CD4-positive, alpha-beta memory T cell (primary cell): ENCODE measurements at regions not wholly inside any gene's neighbourhood (a gene's known extent, or its start where the extent isn't known, plus 50 kb on each side); places are given as distances from the start of the nearest gene placed in this dataset.

Source experiments
- CTCF ChIA-PET: fragments of 350-600 bp; sonication (Branson Sonifier 250); formaldehyde crosslinking; loops from one replicate; lab custom pipeline; 2021; ENCODE audit warnings: inconsistent platforms; ENCODE audit not compliant: partially characterized antibody; lab: Charles Lee
- POLR2A ChIA-PET: fragments of 350-600 bp; sonication (Branson Sonifier 250); formaldehyde crosslinking; loops from one replicate; lab custom pipeline; 2021; ENCODE audit not compliant: partially characterized antibody; lab: Charles Lee
- DNase-seq, 5 donors: peaks; one replicate each; pipeline versions ENCODE4 v3.0.0 to v3.0.0-alpha.2; 2020 to 2022; ENCODE audit warnings: mixed read lengths in 1 of 5
- H3K27ac ChIP-seq: one replicate; pipeline ENCODE4 v1.7.0; 2013; ENCODE audit warnings: low read depth, low read length
- H3K27me3 ChIP-seq: 2 replicates; pipeline ENCODE4 v1.7.0; 2013; ENCODE audit warnings: mild to moderate bottlenecking, low read length, moderate library complexity; ENCODE audit not compliant: insufficient read depth
- H3K36me3 ChIP-seq: 2 replicates; pipeline ENCODE4 v1.7.0; 2013; ENCODE audit warnings: mild to moderate bottlenecking, low read length, moderate library complexity; ENCODE audit not compliant: insufficient read depth
- H3K4me1 ChIP-seq: 2 replicates; pipeline ENCODE4 v1.7.0; 2013; ENCODE audit warnings: mild to moderate bottlenecking, low read length, moderate library complexity; ENCODE audit not compliant: insufficient read depth
- H3K4me3 ChIP-seq, 2 donors: one replicate each; pipeline ENCODE4 v1.7.0; 2013; ENCODE audit warnings: low read length in 2 of 2, mild to moderate bottlenecking in 1 of 2
- H3K9me3 ChIP-seq, 2 donors: one replicate each; pipeline ENCODE4 v1.7.0; 2013; ENCODE audit warnings: low read length in 2 of 2, control low read depth in 1 of 2; ENCODE audit not compliant: control insufficient read depth in 1 of 2
- H3K27ac Mint-ChIP-seq, 7 donors: one replicate each; pipeline ENCODE4 v1.8.0; 2020 to 2021; ENCODE audit warnings: mixed read lengths in 7 of 7, mild to moderate bottlenecking in 6 of 7, inconsistent platforms in 3 of 7, moderate library complexity in 3 of 7
- H3K27me3 Mint-ChIP-seq, 2 donors: one replicate each; pipeline ENCODE4 v1.8.0; 2020 to 2021; ENCODE audit warnings: mixed read lengths in 2 of 2
- H3K36me3 Mint-ChIP-seq, 2 donors: one replicate each; pipeline ENCODE4 v1.8.0; 2020 to 2021; ENCODE audit warnings: mixed read lengths in 2 of 2, inconsistent platforms in 1 of 2, mild to moderate bottlenecking in 1 of 2
- H3K4me1 Mint-ChIP-seq, 4 donors: one replicate each; pipeline ENCODE4 v1.8.0; 2020 to 2021; ENCODE audit warnings: mixed read lengths in 4 of 4, mild to moderate bottlenecking in 1 of 4
- H3K4me3 Mint-ChIP-seq, 8 donors: one replicate each; pipeline ENCODE4 v1.8.0; 2020 to 2021; ENCODE audit warnings: mixed read lengths in 8 of 8, mild to moderate bottlenecking in 7 of 8, moderate library complexity in 6 of 8, inconsistent platforms in 3 of 8
- H3K9me3 Mint-ChIP-seq, 8 donors: one replicate each; pipeline ENCODE4 v1.8.0; 2020 to 2021; ENCODE audit warnings: mixed read lengths in 8 of 8, mild to moderate bottlenecking in 5 of 8, inconsistent platforms in 3 of 8, moderate library complexity in 1 of 8
- intact Hi-C: fragments of 100-400 bp; cut with micrococcal nuclease; formaldehyde crosslinking; loops from one replicate; pipeline ENCODE4 v1.15.1; 2023

DNA sequence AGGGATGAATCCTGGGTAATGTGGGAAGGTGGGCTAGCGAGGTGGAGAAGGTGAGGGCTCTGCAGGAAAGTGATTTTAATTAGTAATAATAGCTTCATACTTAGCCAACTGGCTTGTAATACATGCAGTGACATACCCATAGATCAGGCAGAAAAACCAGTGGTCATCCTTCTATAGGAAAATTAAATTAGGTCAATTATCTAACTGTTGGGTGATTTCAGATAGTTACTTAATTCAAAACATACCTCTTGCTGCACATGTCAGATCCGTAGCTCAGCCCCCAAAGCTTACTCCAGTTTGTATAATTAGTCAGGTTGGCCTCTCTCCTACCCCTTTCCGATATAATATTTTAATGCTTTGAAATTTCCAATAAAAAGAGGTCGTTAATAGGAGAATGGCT lies 137.0 kb downstream of the TMEM114 start:
- H3K4me3 Mint-ChIP-seq: no peak overlapping the region
- H3K9me3 ChIP-seq: no peaks in the 10 kb centered on the region
- H3K27ac Mint-ChIP-seq: no peak overlapping the region
- H3K27me3 Mint-ChIP-seq: no peaks in the 10 kb centered on the region
- H3K27ac ChIP-seq: no peak overlapping the region
- no peaks in the 10 kb centered on the region for H3K4me1 Mint-ChIP-seq
- H3K4me3 ChIP-seq: no peak overlapping the region
- CTCF ChIA-PET: no interaction called here
- peaks cover 0 to 10% (median 3%) of the 10 kb centered on the region in 8 donors for H3K9me3 Mint-ChIP-seq
- intact Hi-C loops: no loop called here
- H3K36me3 Mint-ChIP-seq: no peaks in the 10 kb centered on the region
- POLR2A ChIA-PET: no interaction called here
- DNase-seq: no peak
- no peaks in the 10 kb centered on the region for H3K27me3 ChIP-seq
- no peaks in the 10 kb centered on the region for H3K4me1 ChIP-seq
- no peaks in the 10 kb centered on the region for H3K36me3 ChIP-seq

DNA sequence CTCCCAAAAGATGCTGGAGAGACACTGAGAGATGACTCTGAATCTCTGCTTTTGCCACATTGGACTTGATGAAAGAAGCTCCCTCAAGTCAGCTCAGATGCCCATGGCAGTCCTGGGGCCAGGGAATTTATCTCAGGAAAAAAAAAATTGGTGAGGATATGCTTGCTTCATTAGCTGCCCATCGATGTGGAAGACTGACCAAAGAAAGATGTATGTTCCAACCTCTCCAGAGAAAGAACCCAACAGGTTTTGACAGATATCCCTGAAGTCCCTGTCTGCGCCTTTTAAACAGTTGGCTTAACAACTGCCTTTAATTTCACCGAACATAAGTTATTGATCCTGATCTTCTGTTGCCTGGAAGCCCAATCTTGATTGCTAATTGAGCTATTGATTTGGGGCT lies 137.4 kb downstream of the TMEM114 start:
- H3K36me3 ChIP-seq: no peaks in the 10 kb centered on the region
- DNase-seq: no peak
- H3K9me3 ChIP-seq: no peaks in the 10 kb centered on the region
- H3K27ac ChIP-seq: no peak overlapping the region
- no peak overlapping the region for H3K4me3 Mint-ChIP-seq
- no peaks in the 10 kb centered on the region for H3K4me1 Mint-ChIP-seq
- intact Hi-C loops: no loop called here
- H3K4me1 ChIP-seq: no peaks in the 10 kb centered on the region
- CTCF ChIA-PET: no interaction called here
- no peaks in the 10 kb centered on the region for H3K36me3 Mint-ChIP-seq
- no peaks in the 10 kb centered on the region for H3K27me3 Mint-ChIP-seq
- no peak overlapping the region for H3K4me3 ChIP-seq
- POLR2A ChIA-PET: no interaction called here
- H3K27me3 ChIP-seq: no peaks in the 10 kb centered on the region
- H3K9me3 Mint-ChIP-seq: peaks cover 0 to 10% (median 3%) of the 10 kb centered on the region in 8 donors
- no peak overlapping the region for H3K27ac Mint-ChIP-seq

DNA sequence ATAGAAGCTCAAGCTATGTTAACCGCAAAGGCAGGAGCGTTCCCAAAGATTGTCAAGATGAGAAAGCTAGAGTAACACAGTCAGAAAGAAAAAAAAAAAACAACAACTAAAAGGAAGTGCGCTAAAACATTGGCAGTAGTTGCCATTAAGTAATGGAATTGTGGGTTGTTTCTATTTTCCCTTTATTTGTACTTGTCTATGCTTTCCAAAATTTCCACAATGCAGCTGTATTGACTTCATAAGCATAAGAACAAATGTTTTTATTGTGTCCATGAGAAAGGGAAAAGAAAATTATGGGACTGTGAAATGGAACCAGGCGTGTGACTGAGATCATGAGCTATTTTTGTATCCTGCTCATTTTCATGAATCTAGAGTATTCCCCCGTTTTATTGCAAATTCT lies 153.4 kb downstream of the TMEM114 start:
- Histone ChIP-seq H3K4me3 (no peak overlapping the region), H3K9me3 (no peaks in the 10 kb centered on the region), H3K36me3 (no peaks in the 10 kb centered on the region), H3K27ac (no peak overlapping the region), H3K27me3 (no peaks in the 10 kb centered on the region), H3K4me1 (no peaks in the 10 kb centered on the region)
- Mint-ChIP-seq H3K4me3 (no peak overlapping the region), H3K4me1 (no peaks in the 10 kb centered on the region), H3K27me3 (peaks cover 0 to 2% of the 10 kb centered on the region in 2 donors), H3K9me3 (peaks cover 0 to 7% (median 4%) of the 10 kb centered on the region in 8 donors), H3K27ac (no peak overlapping the region), H3K36me3 (no peaks in the 10 kb centered on the region)
- ChIA-PET CTCF (no interaction called here), POLR2A (no interaction called here)
- intact Hi-C loops: no loop called here
- DNase-seq: no peak

DNA sequence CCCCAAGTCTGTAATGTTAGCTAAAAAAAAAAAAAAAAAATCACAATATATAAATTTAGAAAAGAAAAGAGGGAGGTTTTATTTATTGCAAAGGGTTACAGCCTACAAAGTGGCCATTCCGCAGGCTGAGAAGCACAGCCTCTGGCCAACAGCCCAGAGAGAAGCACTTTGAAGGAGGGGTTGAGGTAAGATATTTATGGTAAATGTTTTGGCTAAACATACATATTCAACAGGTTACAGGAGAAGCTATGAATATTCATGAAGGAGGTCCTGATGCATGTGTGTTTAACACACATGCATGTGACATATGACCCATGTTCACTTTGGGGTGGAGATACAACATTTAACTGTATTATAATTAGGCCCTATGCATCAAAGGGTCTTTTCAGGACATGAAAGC lies 158.5 kb downstream of the TMEM114 start:
- Mint-ChIP-seq H3K4me3 (no peak overlapping the region), H3K27ac (no peak overlapping the region)
- POLR2A ChIA-PET: no interaction called here

DNA sequence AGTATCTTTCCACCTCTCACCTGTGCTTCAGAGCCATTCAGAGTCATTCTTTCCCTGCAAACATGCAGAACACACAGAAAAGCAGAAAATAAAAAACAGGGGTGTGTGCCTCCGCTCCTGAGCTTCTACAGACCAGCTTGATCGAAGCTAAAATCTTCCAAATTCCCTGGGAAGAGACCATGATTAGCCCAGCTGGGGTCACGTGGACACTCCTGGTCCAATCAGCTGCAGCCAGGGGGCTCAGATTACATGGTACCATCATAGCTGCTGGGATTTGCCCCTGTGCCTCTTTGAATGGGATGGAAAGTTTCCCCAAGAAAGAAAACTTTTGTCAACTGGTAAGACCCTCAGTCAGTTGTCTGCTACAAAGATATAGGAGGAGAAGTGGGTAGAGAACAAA lies 159.9 kb downstream of the TMEM114 start:
- no peaks in the 10 kb centered on the region for H3K4me1 Mint-ChIP-seq
- no peaks in the 10 kb centered on the region for H3K27me3 ChIP-seq

More for the DNA sequence above, 158.5 kb downstream of the TMEM114 start:
- no peak overlapping the region for H3K4me3 ChIP-seq
- no peak overlapping the region for H3K27ac ChIP-seq
- Mint-ChIP-seq H3K36me3 (no peaks in the 10 kb centered on the region), H3K27me3 (no peaks in the 10 kb centered on the region), H3K4me1 (no peaks in the 10 kb centered on the region), H3K9me3 (peaks cover 0 to 11% (median 3%) of the 10 kb centered on the region in 8 donors)
- no peaks in the 10 kb centered on the region for H3K9me3 ChIP-seq
- CTCF ChIA-PET: no interaction called here
- no peaks in the 10 kb centered on the region for H3K27me3 ChIP-seq
- no peak for DNase-seq
- no peaks in the 10 kb centered on the region for H3K4me1 ChIP-seq
- no peaks in the 10 kb centered on the region for H3K36me3 ChIP-seq
- intact Hi-C loops: no loop called here

DNA sequence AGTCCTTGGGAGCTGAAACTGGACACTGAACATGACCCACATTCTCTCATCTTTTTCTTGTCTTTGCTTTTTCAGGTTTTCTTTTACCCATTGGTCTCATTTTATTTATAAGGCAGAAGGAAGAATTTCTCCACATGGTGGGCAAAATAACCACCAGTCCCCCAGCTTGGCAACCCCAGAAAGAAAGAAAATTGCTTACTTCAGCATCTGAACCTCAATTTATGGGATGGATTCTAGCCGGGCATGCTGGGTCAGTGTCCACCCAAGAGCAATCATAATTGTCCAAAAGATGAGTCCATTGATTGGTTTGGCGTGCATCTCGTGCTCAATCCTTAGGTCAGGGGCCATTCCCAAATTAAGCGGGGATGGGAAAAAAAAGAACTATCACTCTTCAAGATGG lies 163.7 kb downstream of the TMEM114 start:
- Histone ChIP-seq H3K36me3 (no peaks in the 10 kb centered on the region), H3K27me3 (no peaks in the 10 kb centered on the region), H3K9me3 (no peaks in the 10 kb centered on the region), H3K4me3 (no peak overlapping the region), H3K27ac (no peak overlapping the region), H3K4me1 (no peaks in the 10 kb centered on the region)
- H3K9me3 Mint-ChIP-seq: peaks cover 0 to 17% (median 5%) of the 10 kb centered on the region in 8 donors
- intact Hi-C loops: no loop called here
- H3K4me3 Mint-ChIP-seq: no peak overlapping the region
- no peaks in the 10 kb centered on the region for H3K36me3 Mint-ChIP-seq
- no peaks in the 10 kb centered on the region for H3K27me3 Mint-ChIP-seq
- no peaks in the 10 kb centered on the region for H3K4me1 Mint-ChIP-seq
- H3K27ac Mint-ChIP-seq: no peak overlapping the region
- ChIA-PET POLR2A (no interaction called here), CTCF (no interaction called here)
- no peak for DNase-seq

More for the DNA sequence above, 159.9 kb downstream of the TMEM114 start:
- H3K27ac Mint-ChIP-seq: no peak overlapping the region
- no peak overlapping the region for H3K27ac ChIP-seq
- no peak overlapping the region for H3K4me3 Mint-ChIP-seq
- no peak overlapping the region for H3K4me3 ChIP-seq
- CTCF ChIA-PET: no interaction called here
- no peaks in the 10 kb centered on the region for H3K36me3 ChIP-seq
- H3K4me1 ChIP-seq: no peaks in the 10 kb centered on the region
- no peak for DNase-seq
- peaks cover 0 to 14% (median 6%) of the 10 kb centered on the region in 8 donors for H3K9me3 Mint-ChIP-seq
- no peaks in the 10 kb centered on the region for H3K36me3 Mint-ChIP-seq
- no peaks in the 10 kb centered on the region for H3K27me3 Mint-ChIP-seq
- intact Hi-C loops: no loop called here
- POLR2A ChIA-PET: no interaction called here
- H3K9me3 ChIP-seq: no peaks in the 10 kb centered on the region

DNA sequence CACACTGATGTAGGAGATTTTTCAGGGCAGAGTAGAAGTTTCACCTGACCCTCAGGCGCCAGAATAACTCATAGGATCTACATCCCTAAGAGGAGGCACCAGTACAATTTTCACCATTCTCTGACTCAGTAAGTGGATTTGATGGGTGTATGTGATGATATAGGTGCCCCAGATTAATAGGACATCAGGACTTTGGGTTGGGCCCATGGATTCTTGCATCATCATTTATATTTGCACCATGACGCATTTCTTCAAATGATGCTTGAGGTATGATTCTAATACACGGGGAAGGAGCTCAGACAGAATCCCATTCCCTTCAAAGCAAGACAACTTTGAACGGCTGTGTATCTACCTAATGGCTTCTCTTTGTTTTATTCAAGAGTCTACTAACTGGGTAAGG lies 173.2 kb downstream of the TMEM114 start:
- H3K9me3 Mint-ChIP-seq: peaks cover 0 to 5% (median under 1%) of the 10 kb centered on the region in 8 donors

More for the DNA sequence above, 173.2 kb downstream of the TMEM114 start:
- CTCF ChIA-PET: no interaction called here
- intact Hi-C loops: no loop called here
- no peaks in the 10 kb centered on the region for H3K27me3 Mint-ChIP-seq
- Histone ChIP-seq H3K27me3 (no peaks in the 10 kb centered on the region), H3K27ac (no peak overlapping the region), H3K4me3 (no peak overlapping the region), H3K4me1 (no peaks in the 10 kb centered on the region), H3K36me3 (no peaks in the 10 kb centered on the region), H3K9me3 (no peaks in the 10 kb centered on the region)
- H3K4me1 Mint-ChIP-seq: no peaks in the 10 kb centered on the region
- no peak overlapping the region for H3K27ac Mint-ChIP-seq
- POLR2A ChIA-PET: no interaction called here
- DNase-seq: no peak
- H3K36me3 Mint-ChIP-seq: no peaks in the 10 kb centered on the region
- H3K4me3 Mint-ChIP-seq: no peak overlapping the region
